Body of pancreas (tissue), 4 donors: ENCODE measurements at regions not wholly inside any gene's neighbourhood (a gene's known extent, or its start where the extent isn't known, plus 50 kb on each side); places are given as distances from the start of the nearest gene placed in this dataset.
"Not testable (repeated sequence)": the region's sequence is repeated elsewhere in the genome, so short reads cannot be mapped to it uniquely, and the experiment has no call there.

Source experiments
- ATAC-seq: fragments of 150-250 bp; one replicate; pipeline ENCODE4 v1.9.1; 2016
- DNase-seq, 4 donors: peaks; one replicate each; pipeline ENCODE4 v3.0.0-alpha.2; 2019
- H3K27ac ChIP-seq, 4 donors: fragments of 200-600 bp; sonication (generic); 1 replicate in 3 of 4; 2 replicates in 1 of 4; pipeline versions ENCODE4 v1.5.1 to v1.6.1; 2016 to 2019; ENCODE audit warnings: mild to moderate bottlenecking in 1 of 4, mixed read lengths in 1 of 4, moderate library complexity in 1 of 4
- H3K27me3 ChIP-seq, 2 donors: fragments of 200-600 bp; sonication (generic); one replicate each; pipeline ENCODE4 v1.6.0; 2016; ENCODE audit warnings: mild to moderate bottlenecking in 1 of 2
- H3K36me3 ChIP-seq, 2 donors: fragments of 200-600 bp; sonication (generic); replicated peaks in 1 of 2; 2 replicates each; pipeline ENCODE4 v1.5.1; 2016; ENCODE audit warnings: low read depth in 2 of 2; ENCODE audit not compliant: insufficient read depth in 1 of 2
- H3K4me1 ChIP-seq: fragments of 200-600 bp; sonication (generic); one replicate; pipeline ENCODE4 v1.6.0; 2016
- H3K4me3 ChIP-seq, 2 donors: fragments of 200-600 bp; sonication (generic); 1 replicate in 1 of 2; 2 replicates in 1 of 2; pipeline ENCODE4 v1.5.1; 2016 to 2019
- H3K9me3 ChIP-seq, 3 donors: fragments of 200-600 bp; sonication (generic); 1 replicate in 2 of 3; 2 replicates in 1 of 3; pipeline ENCODE4 v1.5.1; 2016
- CTCF ChIP-seq, 7 experiments: fragments of 450-650 bp in 4 of 7; fragments of 200-600 bp in 3 of 7; sonication (generic) in 3 of 7; IDR thresholded peaks; one replicate each; pipeline ENCODE4 v1.5.1; 2016 to 2019; ENCODE audit warnings: antibody characterized with exemption in 7 of 7
- WGBS, 2 donors: methylation state at CpG; one replicate each; pipeline ENCODE4 v1.1.5; 2017; 5-methylcytosine and 5-hydroxymethylcytosine counted together
- intact Hi-C: fragments of 100-400 bp; cut with DNase I; formaldehyde crosslinking; loops from one replicate; pipeline ENCODE4 v1.15.1; 2023

GRCh38 chr4:8976466-8977128 is 105.0 kb upstream of the HMX1 start:
- H3K9me3 ChIP-seq, H3K27me3 ChIP-seq, intact Hi-C loops, H3K27ac ChIP-seq, H3K4me1 ChIP-seq, DNase-seq, H3K36me3 ChIP-seq, H3K4me3 ChIP-seq, ATAC-seq: not testable (repeated sequence)
- WGBS, 2 donors: 63 to 64% methylated on average over 20 to 24 of the region's 24 CpGs

- intact Hi-C loops, H3K4me3 ChIP-seq, H3K9me3 ChIP-seq, H3K36me3 ChIP-seq, ATAC-seq, H3K27me3 ChIP-seq, DNase-seq, H3K4me1 ChIP-seq, H3K27ac ChIP-seq: not testable (repeated sequence)
- 66 to 67% methylated on average over 7 of the region's 7 CpGs for WGBS, 2 donors
Measured at GRCh38 chr4:8972635-8973034, 101.0 kb upstream of the HMX1 start.

GRCh38 chr4:8965896-8966295 is 94.3 kb upstream of the HMX1 start:
- H3K4me1 ChIP-seq, H3K4me3 ChIP-seq, H3K27me3 ChIP-seq, ATAC-seq, DNase-seq, H3K27ac ChIP-seq, H3K9me3 ChIP-seq, H3K36me3 ChIP-seq, intact Hi-C loops: not testable (repeated sequence)
- 79% methylated on average over 14 to 15 of the region's 15 CpGs for WGBS, 2 donors

DNA sequence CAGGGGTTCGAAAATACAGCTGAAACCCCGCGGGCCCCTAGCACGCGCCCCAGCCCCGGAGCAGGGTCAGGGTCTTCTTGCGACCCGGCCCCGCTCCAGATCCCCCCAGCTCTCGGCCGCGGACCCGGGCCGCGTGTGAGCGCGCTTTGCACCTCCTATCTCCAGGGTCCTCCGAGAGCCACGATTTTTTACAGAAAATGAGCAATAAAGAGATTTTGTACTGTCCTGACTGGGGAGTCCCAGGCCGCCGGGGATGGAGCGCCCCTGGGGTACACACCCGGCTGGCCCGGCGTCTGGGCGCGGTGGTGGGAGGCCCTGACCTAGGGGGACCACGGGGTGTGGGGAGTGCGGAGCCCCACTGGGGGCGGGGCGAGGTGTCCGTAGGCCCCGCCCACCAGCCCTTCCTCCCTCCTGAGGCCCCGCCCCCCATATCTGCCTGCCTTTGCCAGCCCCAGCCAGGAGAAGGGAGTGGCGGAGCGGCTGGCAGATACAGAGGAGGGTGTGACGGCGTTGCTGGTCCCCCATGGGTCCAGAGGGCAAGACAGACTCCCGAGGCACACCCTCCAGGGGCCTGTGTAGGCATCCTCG is 92.7 kb upstream of the HMX1 start:
- H3K27me3 ChIP-seq, H3K9me3 ChIP-seq, ATAC-seq, intact Hi-C loops, H3K4me3 ChIP-seq, H3K36me3 ChIP-seq, H3K4me1 ChIP-seq, H3K27ac ChIP-seq: not testable (repeated sequence)
- peak; percentile 15 to 55 (median 24) for DNase-seq
- WGBS, 2 donors: 7 to 13% methylated on average over 12 to 37 of the region's 40 CpGs

DNA sequence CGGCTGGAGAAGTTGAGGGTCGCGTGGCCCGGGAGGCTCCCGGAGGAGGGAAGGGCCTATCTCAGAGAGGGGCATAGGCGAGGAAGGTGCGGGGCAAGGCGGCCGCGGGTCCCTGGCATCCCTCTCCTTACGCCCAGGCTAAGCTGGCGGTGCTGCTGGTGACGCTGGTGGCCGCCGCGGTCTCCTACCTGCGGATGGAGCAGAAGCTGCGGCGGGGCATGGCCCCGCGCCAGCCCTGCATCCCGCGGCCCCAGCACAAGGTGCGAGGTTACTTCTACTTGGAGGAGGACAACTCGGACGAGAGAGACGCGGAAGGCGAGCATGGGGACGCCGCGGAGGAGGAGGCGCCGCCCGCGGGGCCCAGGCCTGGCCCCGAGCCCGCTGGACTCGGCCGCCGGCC is 91.9 kb upstream of the HMX1 start:
- H3K9me3 ChIP-seq, H3K36me3 ChIP-seq, H3K27ac ChIP-seq, ATAC-seq, H3K4me3 ChIP-seq, DNase-seq, H3K27me3 ChIP-seq, H3K4me1 ChIP-seq, intact Hi-C loops: not testable (repeated sequence)
- WGBS, 2 donors: 4% methylated on average over 26 of the region's 41 CpGs; no CpG with 5 or more reads in 1 of the 2 donors

DNA sequence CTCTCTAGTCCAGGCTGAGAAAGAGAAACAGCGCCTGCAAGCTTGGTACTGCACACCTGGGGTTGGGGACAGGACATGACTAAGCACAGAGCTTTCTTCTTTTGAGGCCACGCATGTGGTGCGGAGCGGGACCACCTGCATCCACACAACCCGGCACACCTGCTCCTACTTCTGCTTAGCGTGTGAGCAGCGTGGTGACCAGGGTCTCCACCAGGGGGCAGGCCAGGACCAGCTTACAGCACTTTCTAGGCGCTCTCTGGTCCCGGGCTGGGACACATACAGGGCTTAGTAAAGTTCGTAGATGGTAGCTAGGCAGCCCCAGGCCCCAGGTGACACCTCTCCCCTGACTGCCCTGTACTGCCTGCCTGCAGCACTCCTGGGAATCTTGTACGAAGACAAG is 89.7 kb upstream of the HMX1 start:
- intact Hi-C loops, H3K4me1 ChIP-seq, H3K4me3 ChIP-seq: not testable (repeated sequence)

GRCh38 chr4:8959471-8959870 is 87.8 kb upstream of the HMX1 start:
- WGBS, 2 donors: 50% methylated on average over 5 of the region's 18 CpGs; no CpG with 5 or more reads in 1 of the 2 donors
- H3K27ac ChIP-seq, H3K27me3 ChIP-seq, ATAC-seq, H3K4me1 ChIP-seq, H3K36me3 ChIP-seq, H3K9me3 ChIP-seq, DNase-seq, intact Hi-C loops, H3K4me3 ChIP-seq: not testable (repeated sequence)

More for the DNA sequence above, 89.7 kb upstream of the HMX1 start:
- H3K9me3 ChIP-seq, H3K27ac ChIP-seq, ATAC-seq, H3K36me3 ChIP-seq, H3K27me3 ChIP-seq: not testable (repeated sequence)
- peak; percentile 75 to 88 (median 78) for DNase-seq
- 5% methylated on average over 11 of the region's 11 CpGs; no CpG with 5 or more reads in 1 of the 2 donors for WGBS, 2 donors
- TF ChIP-seq CTCF (IDR thresholded peaks at IDR 0.05): peak in 6 of 7 experiments; percentile 39 to 60 (median 49)

GRCh38 chr4:8954001-8954400 is 82.4 kb upstream of the HMX1 start:
- ATAC-seq, intact Hi-C loops, H3K27ac ChIP-seq, H3K27me3 ChIP-seq, H3K36me3 ChIP-seq, H3K4me1 ChIP-seq, H3K9me3 ChIP-seq, DNase-seq, H3K4me3 ChIP-seq: not testable (repeated sequence)
- 73 to 79% methylated on average over 16 of the region's 16 CpGs for WGBS, 2 donors

DNA sequence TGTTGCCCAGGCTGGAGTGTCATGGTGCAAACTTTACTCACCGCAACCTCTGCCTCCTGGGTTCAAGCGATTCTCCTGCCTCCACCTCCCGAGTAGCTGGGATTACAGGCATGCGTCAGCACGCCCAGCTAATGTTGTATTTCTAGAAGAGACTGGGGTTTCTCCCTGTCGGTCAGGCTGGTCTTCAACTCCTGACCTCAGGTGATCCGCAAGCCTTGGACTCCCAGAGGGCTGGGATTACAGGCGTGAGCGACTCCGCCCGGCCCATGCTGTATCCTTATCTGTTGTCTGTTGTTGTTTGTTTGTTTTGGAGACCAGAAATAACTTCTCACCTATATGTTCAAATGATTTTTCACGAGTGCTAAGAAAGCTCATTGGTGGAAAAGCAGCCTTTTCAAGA is 81.2 kb upstream of the HMX1 start:
- H3K36me3 ChIP-seq, H3K9me3 ChIP-seq, ATAC-seq, H3K27me3 ChIP-seq, intact Hi-C loops, H3K4me3 ChIP-seq, H3K27ac ChIP-seq, H3K4me1 ChIP-seq, DNase-seq: not testable (repeated sequence)
- WGBS, 2 donors: 70 to 83% methylated on average over 12 of the region's 12 CpGs

DNA sequence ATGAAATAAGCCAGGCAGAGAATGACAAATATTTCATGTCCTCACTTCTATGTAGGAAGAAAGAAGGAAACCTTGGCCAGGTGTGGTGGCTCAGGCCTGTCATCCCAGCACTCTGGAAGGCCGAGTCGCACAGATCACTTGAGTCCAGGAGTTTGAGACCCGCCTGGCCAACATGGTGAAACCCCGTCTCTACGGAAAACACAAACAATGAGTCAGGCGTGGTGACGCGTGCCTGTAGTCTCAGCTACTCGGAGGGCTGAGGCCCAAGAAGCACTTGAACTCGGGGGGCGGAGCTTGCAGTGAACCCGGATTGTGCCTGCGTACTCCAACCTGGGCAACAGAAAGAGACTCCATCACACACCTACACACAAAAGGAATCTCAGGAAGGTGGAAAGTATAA is 80.5 kb upstream of the HMX1 start:
- H3K36me3 ChIP-seq, H3K9me3 ChIP-seq, intact Hi-C loops, DNase-seq, H3K4me3 ChIP-seq, H3K4me1 ChIP-seq, H3K27ac ChIP-seq, H3K27me3 ChIP-seq, ATAC-seq: not testable (repeated sequence)
- WGBS, 2 donors: 77 to 78% methylated on average over 13 of the region's 13 CpGs

GRCh38 chr4:8945506-8945905 is 73.9 kb upstream of the HMX1 start:
- DNase-seq, H3K4me1 ChIP-seq, H3K36me3 ChIP-seq, ATAC-seq, H3K9me3 ChIP-seq, H3K27me3 ChIP-seq, H3K4me3 ChIP-seq, H3K27ac ChIP-seq, intact Hi-C loops: not testable (repeated sequence)
- WGBS, 2 donors: 61 to 73% methylated on average over 6 of the region's 6 CpGs
